ENCODE measurements at regions not wholly inside any gene's neighbourhood (a gene's known extent, or its start where the extent isn't known, plus 50 kb on each side); places are given as distances from the start of the nearest gene placed in this dataset.

GRCh38 chr2:238658820-238659219, 189.1 kb upstream of the TWIST2 start:
- no peak for DNase-seq
- H3K36me3 Mint-ChIP-seq = no peaks in the 10 kb centered on the region
- H3K4me3 Mint-ChIP-seq = no peak overlapping the region
- peaks cover 2 to 20% (median 12%) of the 10 kb centered on the region in 7 donors for H3K9me3 Mint-ChIP-seq
- no peaks in the 10 kb centered on the region for H4K20me1 ChIP-seq (ENCODE audit: insufficient read depth, low read length)
- H3K9me3 ChIP-seq (replicated peaks in 1 of 2; ENCODE audit: control insufficient read depth in 1 of 2, insufficient read depth in 1 of 2, low read length in 2 of 2) = peaks cover 6 to 10% of the 10 kb centered on the region in 2 donors
- no peaks in the 10 kb centered on the region for H3K36me3 ChIP-seq (replicated peaks in 1 of 2; ENCODE audit: control insufficient read depth in 1 of 2, insufficient read depth in 2 of 2, low read length in 2 of 2)
- no peaks in the 10 kb centered on the region for H3K27me3 ChIP-seq (ENCODE audit: control insufficient read depth in 2 of 2, insufficient read depth in 2 of 2, low read length in 2 of 2)
- no peaks in the 10 kb centered on the region for H3K79me2 ChIP-seq (ENCODE audit: insufficient read depth, low read length)
- H2AFZ ChIP-seq (ENCODE audit: insufficient read depth, low read depth, low read length, poor library complexity, severe bottlenecking) = no peak overlapping the region
- intact Hi-C loops (cut with micrococcal nuclease) = no loop called here
- H3K4me3 ChIP-seq (replicated peaks in 1 of 3; ENCODE audit: low read depth in 2 of 3, low read length in 3 of 3) = no peak overlapping the region
- H3K27me3 Mint-ChIP-seq (ENCODE audit: low read depth in 3 of 3) = peaks cover 4 to 18% (median 13%) of the 10 kb centered on the region in 3 donors
- no peak overlapping the region for H3K9ac ChIP-seq (ENCODE audit: insufficient read depth, low read length, poor library complexity, severe bottlenecking)
- no peak overlapping the region for H3K27ac ChIP-seq (ENCODE audit: low read depth in 1 of 2, low read length in 2 of 2)
- no peak overlapping the region for H3K4me2 ChIP-seq (replicated peaks; ENCODE audit: extremely low read depth, low read length, poor library complexity, severe bottlenecking)
- H3K4me1 Mint-ChIP-seq = no peaks in the 10 kb centered on the region
- TF ChIP-seq, protein P1, sequence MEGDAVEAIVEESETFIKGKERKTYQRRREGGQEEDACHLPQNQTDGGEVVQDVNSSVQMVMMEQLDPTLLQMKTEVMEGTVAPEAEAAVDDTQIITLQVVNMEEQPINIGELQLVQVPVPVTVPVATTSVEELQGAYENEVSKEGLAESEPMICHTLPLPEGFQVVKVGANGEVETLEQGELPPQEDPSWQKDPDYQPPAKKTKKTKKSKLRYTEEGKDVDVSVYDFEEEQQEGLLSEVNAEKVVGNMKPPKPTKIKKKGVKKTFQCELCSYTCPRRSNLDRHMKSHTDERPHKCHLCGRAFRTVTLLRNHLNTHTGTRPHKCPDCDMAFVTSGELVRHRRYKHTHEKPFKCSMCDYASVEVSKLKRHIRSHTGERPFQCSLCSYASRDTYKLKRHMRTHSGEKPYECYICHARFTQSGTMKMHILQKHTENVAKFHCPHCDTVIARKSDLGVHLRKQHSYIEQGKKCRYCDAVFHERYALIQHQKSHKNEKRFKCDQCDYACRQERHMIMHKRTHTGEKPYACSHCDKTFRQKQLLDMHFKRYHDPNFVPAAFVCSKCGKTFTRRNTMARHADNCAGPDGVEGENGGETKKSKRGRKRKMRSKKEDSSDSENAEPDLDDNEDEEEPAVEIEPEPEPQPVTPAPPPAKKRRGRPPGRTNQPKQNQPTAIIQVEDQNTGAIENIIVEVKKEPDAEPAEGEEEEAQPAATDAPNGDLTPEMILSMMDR (IDR thresholded peaks at IDR 0.05) = no peak
- WGBS (ENCODE audit: insufficient coverage) = 71% methylated on average over 1 of the region's 3 CpGs
- no peaks in the 10 kb centered on the region for H3K4me1 ChIP-seq (ENCODE audit: control insufficient read depth in 1 of 2, insufficient read depth in 2 of 2, low read length in 2 of 2)
- no peak overlapping the region for H3K27ac Mint-ChIP-seq

DNA sequence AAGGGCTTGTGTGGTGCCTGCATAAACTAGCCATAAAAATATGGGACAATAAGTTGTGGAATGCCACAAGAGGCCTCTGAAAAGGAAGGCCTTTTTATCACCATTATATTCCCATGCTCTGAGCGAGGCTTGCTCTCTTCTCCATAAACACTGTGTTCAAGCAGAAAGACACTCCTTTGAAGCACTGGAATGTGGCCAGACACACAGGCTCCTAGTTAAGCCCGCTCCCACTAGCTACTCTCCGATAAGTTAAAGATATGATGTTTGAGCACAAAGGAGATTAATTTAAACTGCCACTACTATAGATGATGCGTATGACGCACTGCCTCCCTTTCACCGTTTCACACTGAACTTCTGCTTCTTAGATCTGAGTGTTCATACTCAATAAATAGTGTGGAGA, 188.7 kb upstream of the TWIST2 start:
- intact Hi-C loops (cut with micrococcal nuclease) = no loop called here
- TF ChIP-seq, protein P1 (IDR thresholded peaks at IDR 0.05) = no peak
- H3K9ac ChIP-seq (ENCODE audit: insufficient read depth, low read length, poor library complexity, severe bottlenecking) = no peak overlapping the region
- H2AFZ ChIP-seq (ENCODE audit: insufficient read depth, low read depth, low read length, poor library complexity, severe bottlenecking) = no peak overlapping the region
- no peaks in the 10 kb centered on the region for H3K4me1 ChIP-seq (ENCODE audit: control insufficient read depth in 1 of 2, insufficient read depth in 2 of 2, low read length in 2 of 2)
- H4K20me1 ChIP-seq (ENCODE audit: insufficient read depth, low read length) = no peaks in the 10 kb centered on the region
- no peaks in the 10 kb centered on the region for H3K27me3 ChIP-seq (ENCODE audit: control insufficient read depth in 2 of 2, insufficient read depth in 2 of 2, low read length in 2 of 2)
- DNase-seq = no peak
- H3K36me3 ChIP-seq (replicated peaks in 1 of 2; ENCODE audit: control insufficient read depth in 1 of 2, insufficient read depth in 2 of 2, low read length in 2 of 2) = no peaks in the 10 kb centered on the region
- H3K4me3 Mint-ChIP-seq = no peak overlapping the region
- H3K27ac Mint-ChIP-seq = no peak overlapping the region
- H3K27ac ChIP-seq (ENCODE audit: low read depth in 1 of 2, low read length in 2 of 2) = no peak overlapping the region
- peaks cover 4 to 15% (median 9%) of the 10 kb centered on the region in 3 donors for H3K27me3 Mint-ChIP-seq (ENCODE audit: low read depth in 3 of 3)
- no peaks in the 10 kb centered on the region for H3K36me3 Mint-ChIP-seq
- H3K4me3 ChIP-seq (replicated peaks in 1 of 3; ENCODE audit: low read depth in 2 of 3, low read length in 3 of 3) = no peak overlapping the region
- peaks cover 6 to 14% of the 10 kb centered on the region in 2 donors for H3K9me3 ChIP-seq (replicated peaks in 1 of 2; ENCODE audit: control insufficient read depth in 1 of 2, insufficient read depth in 1 of 2, low read length in 2 of 2)
- H3K9me3 Mint-ChIP-seq = peaks cover 3 to 20% (median 15%) of the 10 kb centered on the region in 7 donors
- no peaks in the 10 kb centered on the region for H3K4me1 Mint-ChIP-seq
- no peaks in the 10 kb centered on the region for H3K79me2 ChIP-seq (ENCODE audit: insufficient read depth, low read length)
- H3K4me2 ChIP-seq (replicated peaks; ENCODE audit: extremely low read depth, low read length, poor library complexity, severe bottlenecking) = no peak overlapping the region
- WGBS (ENCODE audit: insufficient coverage) = no CpG with 5 or more reads among the region's 6 CpGs

Data from CD14-positive monocyte (primary cell).